ENCODE measurements at regions not wholly inside any gene's neighbourhood (a gene's known extent, or its start where the extent isn't known, plus 50 kb on each side); places are given as distances from the start of the nearest gene placed in this dataset.

GRCh38 chr1:201633297-201633696, 94.4 kb downstream of the NAV1 start:
- TF ChIP-seq CTCF (IDR thresholded peaks at IDR 0.05): no peak
- Histone ChIP-seq H3K36me3 (ENCODE audit: control insufficient read depth, insufficient read depth, low read length) (no peaks in the 10 kb centered on the region), H2AFZ (no peak overlapping the region), H3K4me1 (no peaks in the 10 kb centered on the region), H3K27me3 (ENCODE audit: control insufficient read depth, insufficient read depth, low read length) (no peaks in the 10 kb centered on the region), H3K9me3 (ENCODE audit: control insufficient read depth, low read length) (no peaks in the 10 kb centered on the region), H3K4me2 (ENCODE audit: low read length) (no peak overlapping the region), H3K9ac (no peak overlapping the region), H3K27ac (no peak overlapping the region), H3K79me2 (no peaks in the 10 kb centered on the region), H3K4me3 (ENCODE audit: low read depth, low read length) (no peak overlapping the region)

- H3K27ac ChIP-seq: no peak overlapping the region
- no peak overlapping the region for H2AFZ ChIP-seq
- no peaks in the 10 kb centered on the region for H3K36me3 ChIP-seq (ENCODE audit: control insufficient read depth, insufficient read depth, low read length)
- no peaks in the 10 kb centered on the region for H3K4me1 ChIP-seq
- no peaks in the 10 kb centered on the region for H3K27me3 ChIP-seq (ENCODE audit: control insufficient read depth, insufficient read depth, low read length)
- no peak overlapping the region for H3K4me3 ChIP-seq (ENCODE audit: low read depth, low read length)
- no peaks in the 10 kb centered on the region for H3K79me2 ChIP-seq
- no peak for TF ChIP-seq CTCF (IDR thresholded peaks at IDR 0.05)
- H3K9ac ChIP-seq: no peak overlapping the region
- H3K9me3 ChIP-seq (ENCODE audit: control insufficient read depth, low read length): no peaks in the 10 kb centered on the region
- H3K4me2 ChIP-seq (ENCODE audit: low read length): no peak overlapping the region
Observed at GRCh38 chr1:201633811-201634210, 94.9 kb downstream of the NAV1 start.

GRCh38 chr1:201634261-201634660, 95.3 kb downstream of the NAV1 start:
- H3K4me1 ChIP-seq: no peaks in the 10 kb centered on the region
- no peaks in the 10 kb centered on the region for H3K79me2 ChIP-seq
- H3K9me3 ChIP-seq (ENCODE audit: control insufficient read depth, low read length): no peaks in the 10 kb centered on the region
- H3K4me3 ChIP-seq (ENCODE audit: low read depth, low read length): no peak overlapping the region
- no peak overlapping the region for H3K4me2 ChIP-seq (ENCODE audit: low read length)
- no peaks in the 10 kb centered on the region for H3K27me3 ChIP-seq (ENCODE audit: control insufficient read depth, insufficient read depth, low read length)
- no peak overlapping the region for H3K9ac ChIP-seq
- no peak overlapping the region for H2AFZ ChIP-seq
- no peaks in the 10 kb centered on the region for H3K36me3 ChIP-seq (ENCODE audit: control insufficient read depth, insufficient read depth, low read length)
- H3K27ac ChIP-seq: no peak overlapping the region
- no peak for TF ChIP-seq CTCF (IDR thresholded peaks at IDR 0.05)

GRCh38 chr1:201636097-201636496, 97.2 kb downstream of the NAV1 start:
- Histone ChIP-seq H3K4me1 (no peaks in the 10 kb centered on the region), H3K27ac (no peak overlapping the region), H3K27me3 (ENCODE audit: control insufficient read depth, insufficient read depth, low read length) (no peaks in the 10 kb centered on the region), H3K9me3 (ENCODE audit: control insufficient read depth, low read length) (no peaks in the 10 kb centered on the region), H3K36me3 (ENCODE audit: control insufficient read depth, insufficient read depth, low read length) (no peaks in the 10 kb centered on the region), H2AFZ (no peak overlapping the region), H3K4me3 (ENCODE audit: low read depth, low read length) (no peak overlapping the region), H3K79me2 (no peaks in the 10 kb centered on the region), H3K4me2 (ENCODE audit: low read length) (no peak overlapping the region), H3K9ac (no peak overlapping the region)
- no peak for TF ChIP-seq CTCF (IDR thresholded peaks at IDR 0.05)

- Histone ChIP-seq H2AFZ (no peak overlapping the region), H3K4me2 (ENCODE audit: low read length) (no peak overlapping the region), H3K27me3 (ENCODE audit: control insufficient read depth, insufficient read depth, low read length) (no peaks in the 10 kb centered on the region), H3K27ac (no peak overlapping the region), H3K79me2 (no peaks in the 10 kb centered on the region), H3K9me3 (ENCODE audit: control insufficient read depth, low read length) (no peaks in the 10 kb centered on the region), H3K4me1 (no peaks in the 10 kb centered on the region), H3K36me3 (ENCODE audit: control insufficient read depth, insufficient read depth, low read length) (no peaks in the 10 kb centered on the region), H3K4me3 (ENCODE audit: low read depth, low read length) (no peak overlapping the region), H3K9ac (no peak overlapping the region)
- TF ChIP-seq CTCF (IDR thresholded peaks at IDR 0.05): no peak
Observed at GRCh38 chr1:201636510-201636971, 97.6 kb downstream of the NAV1 start.
